NCI-H1092 treated with DMSO at 0.1 percent for 48 hours (cell line): ENCODE measurements at regions not wholly inside any gene's neighbourhood (a gene's known extent, or its start where the extent isn't known, plus 50 kb on each side); places are given as distances from the start of the nearest gene placed in this dataset.
"Not testable (repeated sequence)": the region's sequence is repeated elsewhere in the genome, so short reads cannot be mapped to it uniquely, and the experiment has no call there.

Source experiments
- DNase-seq: peaks from one replicate; lab custom pipeline; 2025; lab: John Stamatoyannopoulos, UW

DNA sequence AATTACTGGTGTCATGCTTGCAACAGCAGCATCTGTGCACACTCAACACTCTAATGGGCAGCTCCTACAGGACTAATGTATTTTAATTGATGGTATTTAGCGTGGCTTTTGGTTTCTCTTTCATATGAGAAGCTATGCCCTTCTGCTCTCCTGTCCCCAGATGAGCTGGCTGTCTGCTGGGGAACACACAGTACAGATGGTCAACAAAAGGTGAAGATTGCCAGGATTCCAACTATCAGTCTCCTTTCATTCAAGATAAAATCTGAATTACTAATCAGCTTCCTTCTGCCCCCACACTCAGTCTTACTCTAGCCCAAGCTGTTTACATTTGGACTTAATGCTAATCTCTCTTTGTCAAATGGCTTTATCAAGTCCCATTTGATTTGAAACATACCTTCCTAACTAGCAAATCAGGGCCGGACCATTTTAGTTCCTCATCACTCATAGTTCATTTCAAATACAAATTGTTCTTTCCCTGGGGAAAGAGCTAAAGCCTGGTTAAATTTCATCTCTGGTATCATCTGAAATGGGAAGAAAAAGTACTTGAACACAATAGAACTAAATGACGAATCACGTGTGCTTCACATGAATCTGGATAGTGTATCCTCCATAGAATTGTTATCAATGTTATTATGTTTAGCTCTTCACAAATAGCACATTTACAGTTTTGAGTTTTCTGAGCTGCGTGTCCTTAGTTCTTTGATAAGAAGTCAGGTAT is 988.0 kb downstream of the PCDH17 start:
- peak; percentile 64 for DNase-seq

DNA sequence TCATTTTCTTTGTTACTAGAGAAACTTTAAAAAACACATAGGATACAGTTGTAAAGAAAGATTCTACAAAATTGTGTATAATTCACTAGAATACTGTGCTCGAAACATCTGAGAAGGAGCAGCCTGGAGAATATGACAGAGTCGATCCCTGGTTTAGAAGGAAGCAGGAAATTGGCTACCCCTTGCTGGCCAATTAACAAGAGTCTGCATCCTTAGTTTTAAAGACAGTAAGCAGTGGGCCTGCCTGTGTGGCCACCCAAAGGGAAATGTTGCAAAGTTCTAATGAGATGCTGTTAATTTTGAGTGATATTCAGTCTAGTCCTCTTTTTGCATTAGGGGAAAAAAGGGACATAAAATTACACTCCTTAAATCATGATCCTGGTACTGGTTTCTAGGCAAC is 988.6 kb downstream of the PCDH17 start:
- DNase-seq = no peak

DNA sequence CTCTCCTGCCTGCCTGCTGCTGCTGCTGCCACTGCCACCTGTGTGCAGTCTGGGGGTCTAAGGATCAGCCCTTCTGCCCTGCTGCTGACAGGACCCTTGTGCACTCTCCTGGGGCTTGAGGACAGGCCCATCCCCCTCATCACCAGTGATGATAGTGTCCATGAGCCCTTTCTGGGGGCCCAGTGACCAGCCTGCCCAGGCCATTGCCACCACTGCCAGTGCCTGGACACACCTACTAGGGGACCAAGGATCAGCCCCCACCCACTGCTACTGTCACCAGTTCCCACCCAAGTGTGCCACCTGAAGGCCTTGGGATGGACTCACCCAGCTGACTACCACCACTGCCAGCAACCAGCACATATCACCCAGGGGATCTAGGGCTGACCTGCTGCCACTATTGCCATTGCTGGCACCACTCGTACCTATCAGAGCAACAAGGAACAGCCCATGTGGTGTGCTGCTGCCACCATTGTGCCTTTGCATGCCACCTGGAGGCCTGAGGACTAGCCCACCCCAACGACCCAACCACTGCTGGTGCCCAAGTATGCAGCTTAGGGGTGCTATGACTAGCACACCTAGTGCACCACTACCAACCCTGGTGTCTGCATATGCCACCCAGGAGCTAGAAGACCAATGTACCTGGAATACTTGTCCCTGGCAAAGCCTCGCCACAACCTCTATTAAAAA is 994.3 kb downstream of the PCDH17 start:
- no peak for DNase-seq

DNA sequence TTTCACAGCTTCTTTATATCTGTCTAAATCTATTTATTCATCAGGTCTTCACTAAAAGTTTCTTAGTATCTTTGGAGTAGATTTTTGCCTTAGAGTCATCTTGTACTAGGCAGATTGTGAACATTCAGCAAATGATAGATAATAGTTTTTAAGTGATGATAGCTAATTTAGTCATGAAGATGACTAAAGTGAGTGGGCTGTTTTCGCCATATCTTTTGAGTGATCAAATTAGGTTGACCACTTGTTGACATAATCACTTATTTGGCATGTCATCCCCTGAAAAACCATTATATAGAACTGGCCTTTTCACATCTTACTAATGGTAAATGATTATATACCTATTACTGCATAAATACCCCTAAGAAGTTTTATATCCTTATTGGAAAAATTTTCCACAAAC is 999.2 kb downstream of the PCDH17 start:
- DNase-seq = no peak

- no peak for DNase-seq
Observed at GRCh38 chr13:58633226-58633625, 1001.7 kb downstream of the PCDH17 start.

DNA sequence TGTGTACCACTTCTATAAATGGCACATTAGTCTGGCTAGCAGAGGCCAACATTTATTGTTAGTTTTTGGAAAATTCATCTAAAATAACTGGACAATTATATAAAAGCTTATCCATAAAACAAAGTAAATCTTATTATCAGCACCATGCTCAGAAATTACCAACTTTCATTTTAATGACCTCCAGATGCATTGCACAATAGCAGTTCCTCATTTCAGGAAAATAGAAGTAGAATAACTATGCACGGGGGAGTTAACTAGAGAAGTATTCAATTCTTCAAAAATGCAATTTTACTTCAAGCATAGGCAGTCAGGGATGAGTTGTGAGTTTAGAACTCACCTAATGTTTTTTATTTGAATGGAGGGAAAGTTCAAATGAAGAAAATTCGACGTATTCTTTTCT is 1023.5 kb downstream of the PCDH17 start:
- no peak for DNase-seq

DNA sequence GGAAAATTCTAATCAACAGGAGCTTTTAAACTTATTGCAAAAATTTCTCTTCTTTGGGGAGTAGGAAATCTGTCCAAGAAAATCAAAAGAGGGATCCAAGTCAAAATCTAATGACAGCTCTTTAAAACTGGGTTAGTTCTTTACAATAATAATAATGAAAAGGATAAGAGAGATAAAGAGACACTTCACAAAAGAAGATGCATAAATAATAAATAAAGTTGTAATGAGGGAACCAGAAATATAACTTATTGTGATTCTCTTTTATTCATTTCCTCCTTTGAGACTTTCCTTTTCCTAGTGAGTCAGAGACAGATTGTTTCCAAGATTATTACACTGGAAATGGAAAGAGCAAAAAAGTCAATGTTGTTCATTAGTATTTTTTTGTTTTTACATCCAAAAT is 1029.3 kb downstream of the PCDH17 start:
- DNase-seq = no peak

GRCh38 chr13:58666331-58666730 is 1034.8 kb downstream of the PCDH17 start:
- no peak for DNase-seq

DNA sequence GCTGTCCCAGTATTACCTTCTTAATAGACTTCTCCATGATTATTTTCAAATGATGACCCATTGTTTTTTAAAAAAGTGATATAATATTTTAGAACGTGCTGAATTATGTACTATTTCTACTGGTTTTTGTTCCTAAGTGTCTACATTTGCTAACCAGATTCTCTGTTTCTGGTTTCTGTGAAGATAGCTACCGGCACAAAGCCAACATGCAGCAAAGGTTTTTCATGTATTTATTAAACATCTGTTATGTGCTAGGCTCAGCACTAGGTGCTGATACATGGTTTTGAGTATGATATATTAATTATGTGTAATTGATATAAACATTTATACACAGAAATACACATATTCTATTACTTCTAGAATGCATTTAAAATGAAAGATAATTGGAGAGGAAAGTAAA is 1035.6 kb downstream of the PCDH17 start:
- DNase-seq = no peak

- no peak for DNase-seq
Observed at GRCh38 chr13:58680115-58680514, 1048.6 kb downstream of the PCDH17 start.

DNA sequence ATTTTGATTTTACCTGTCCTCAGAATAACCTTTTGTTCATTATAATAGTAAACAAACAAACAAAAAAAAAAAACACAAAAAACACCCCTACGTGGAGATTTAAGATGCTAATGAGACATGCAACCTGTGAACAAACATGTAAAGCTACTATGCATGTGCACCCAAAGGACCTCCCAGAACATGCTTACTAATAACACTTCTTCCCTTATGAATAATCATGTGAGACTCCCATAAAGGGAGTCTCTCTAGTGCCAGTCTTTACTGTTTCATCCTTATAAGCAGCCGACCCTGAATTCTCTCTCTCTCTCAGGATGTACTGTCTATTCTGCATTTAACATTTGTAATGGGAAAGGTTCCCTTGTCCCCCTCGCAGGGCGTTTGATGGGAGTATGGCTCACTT is 1051.1 kb downstream of the PCDH17 start:
- DNase-seq = no peak

- DNase-seq = no peak
Observed at GRCh38 chr13:58687148-58687547, 1055.6 kb downstream of the PCDH17 start.

- no peak for DNase-seq
Observed at GRCh38 chr13:58698531-58698930, 1067.0 kb downstream of the PCDH17 start.

- DNase-seq = no peak
Observed at GRCh38 chr13:58704953-58705352, 1073.4 kb downstream of the PCDH17 start.

DNA sequence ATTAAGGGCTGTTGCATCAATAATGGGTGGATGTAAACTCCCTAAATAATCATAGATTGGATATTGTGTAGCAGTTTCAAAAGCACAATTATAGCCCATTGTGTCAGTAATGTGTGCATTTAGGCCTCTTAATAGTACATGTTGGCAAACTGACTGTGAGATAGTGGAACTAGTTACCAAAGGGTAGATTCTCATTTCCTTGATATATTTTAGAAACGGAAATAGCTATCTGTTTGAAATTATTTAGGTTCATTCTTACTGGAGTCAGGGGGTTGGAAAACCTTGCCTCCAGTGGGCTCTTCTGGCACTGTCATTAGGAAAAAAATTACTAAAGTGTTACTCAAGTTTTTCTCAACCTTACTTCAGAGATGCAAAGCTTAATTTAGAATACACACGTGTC is 1074.9 kb downstream of the PCDH17 start:
- no peak for DNase-seq

DNA sequence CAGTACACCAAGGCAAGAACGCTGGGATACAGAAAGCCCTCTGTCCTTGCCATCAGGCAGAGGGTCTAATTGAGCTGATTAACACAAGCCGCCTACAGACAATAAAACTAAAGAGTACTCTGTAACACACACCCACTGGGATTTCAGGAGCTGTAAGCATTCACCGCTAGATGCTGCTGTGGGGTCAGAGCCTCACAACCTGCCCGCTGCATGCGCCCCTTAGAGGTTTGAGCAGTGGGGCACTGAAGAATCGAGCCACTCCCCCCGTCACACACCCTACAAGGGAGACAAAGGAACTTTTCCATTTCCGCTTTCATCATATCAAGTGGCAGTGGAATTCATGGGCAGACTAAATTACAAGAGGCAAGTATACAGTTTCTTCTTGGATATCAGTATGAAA is 1080.6 kb downstream of the PCDH17 start:
- DNase-seq = no peak

GRCh38 chr13:58714016-58714415 is 1082.5 kb downstream of the PCDH17 start:
- not testable (repeated sequence) for DNase-seq

DNA sequence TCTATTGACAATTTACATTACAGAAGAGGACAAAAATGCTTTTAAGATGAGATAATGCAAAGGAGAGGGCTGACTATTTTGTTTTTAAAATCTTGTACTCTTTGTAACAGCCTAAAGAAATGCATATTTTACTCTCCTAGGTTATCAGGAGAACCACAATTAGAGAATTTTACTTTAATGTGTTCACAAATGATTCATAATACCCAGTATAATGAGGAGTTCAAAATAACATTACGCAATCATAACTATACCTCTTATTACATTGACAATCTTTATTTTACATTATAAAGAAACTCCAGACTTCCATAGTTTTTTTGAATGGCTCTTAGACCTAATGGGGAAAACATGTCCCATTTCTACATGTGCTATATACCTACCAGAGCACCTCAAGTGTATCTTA is 1089.7 kb downstream of the PCDH17 start:
- DNase-seq = no peak

- DNase-seq = no peak
Observed at GRCh38 chr13:58728126-58728525, 1096.6 kb downstream of the PCDH17 start.

- DNase-seq = no peak
Observed at GRCh38 chr13:58729361-58729760, 1097.8 kb downstream of the PCDH17 start.

DNA sequence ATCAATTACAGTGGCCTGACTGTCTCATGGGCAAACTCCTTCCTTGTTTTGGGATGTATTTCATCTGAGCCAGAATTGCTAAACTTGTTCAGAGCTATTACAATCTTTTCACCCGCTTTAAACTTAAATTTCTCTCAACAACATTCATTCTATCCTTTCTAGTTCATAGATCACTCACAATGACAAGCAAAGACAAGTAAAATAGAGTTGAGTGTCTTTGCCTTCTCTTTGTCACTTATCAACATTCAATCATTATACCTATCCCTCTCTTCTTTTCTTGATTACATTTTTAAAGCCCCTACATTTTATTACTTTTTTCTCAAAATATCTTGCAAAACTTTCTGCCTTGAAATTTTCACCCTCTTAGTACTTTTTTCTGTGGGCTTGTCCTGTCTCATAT is 1113.1 kb downstream of the PCDH17 start:
- no peak for DNase-seq

GRCh38 chr13:58767566-58767965 is 1136.0 kb downstream of the PCDH17 start:
- DNase-seq = no peak

GRCh38 chr13:58773280-58773859 is 1141.8 kb downstream of the PCDH17 start:
- no peak for DNase-seq

DNA sequence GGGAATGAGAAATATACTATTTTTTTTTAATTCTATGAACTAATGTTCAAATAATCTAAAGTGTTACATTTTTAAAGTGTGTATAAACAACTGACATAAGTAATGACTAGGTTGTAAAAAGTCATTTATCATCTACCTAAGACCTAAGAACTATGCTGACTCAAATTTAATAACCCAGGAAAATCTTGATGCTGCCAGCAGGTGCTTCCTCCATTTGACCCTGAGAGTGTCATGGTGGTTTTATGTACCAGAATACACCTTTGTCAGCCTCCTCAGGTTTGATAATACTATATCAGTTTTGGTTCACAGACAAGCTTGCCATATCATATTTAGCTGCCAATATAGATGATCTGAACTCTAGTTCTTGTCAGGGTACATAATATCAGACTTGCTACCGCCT is 1151.2 kb downstream of the PCDH17 start:
- DNase-seq = no peak
